SK-N-SH (cell line): ENCODE measurements at regions not wholly inside any gene's neighbourhood (a gene's known extent, or its start where the extent isn't known, plus 50 kb on each side); places are given as distances from the start of the nearest gene placed in this dataset.
A peak's percentile ranks its signal among the peaks of the same experiment; 100 is the strongest.

Experiments used
- CTCF ChIA-PET: fragments of 300-600, 350-600 bp; formaldehyde crosslinking; extraction: SDS; loops from one replicate; lab custom pipeline; 2021; lab: Yijun Ruan, JAX
- POLR2A ChIA-PET: fragments of 350-600 bp; sonication (Branson Sonifier 250); formaldehyde crosslinking; extraction: SDS; loops from one replicate; lab custom pipeline; 2020; ENCODE audit warnings: antibody characterized with exemption, inconsistent platforms; lab: Yijun Ruan, JAX
- DNase-seq: peaks from one replicate; pipeline ENCODE4 v3.0.0; 2012
- H2AFZ ChIP-seq: fragments of 200-600 bp; sonication (generic); 2 replicates; pipeline ENCODE4 v1.8.1; 2016; ENCODE audit warnings: antibody characterized with exemption, mild to moderate bottlenecking, low read depth
- H3F3A ChIP-seq: fragments of 200-600 bp; sonication (generic); replicated peaks from 2 replicates; pipeline ENCODE3; 2016; ENCODE audit warnings: antibody characterized with exemption, mild to moderate bottlenecking; ENCODE audit not compliant: insufficient read depth
- H3K27ac ChIP-seq, 2 experiments: fragments of 200-500 bp in 1 of 2; fragments of 200-600 bp in 1 of 2; sonication (Bioruptor generic) in 1 of 2; sonication (generic), shearing (Covaris generic) in 1 of 2; 2 replicates each; pipeline versions ENCODE4 v1.5.1 to v1.6.1; 2014 to 2016; ENCODE audit warnings: low read depth in 2 of 2, inconsistent platforms in 1 of 2, low read length in 1 of 2, mild to moderate bottlenecking in 1 of 2, mixed read lengths in 1 of 2
- H3K27me3 ChIP-seq: fragments of 200-600 bp; sonication (generic), shearing (Covaris generic); 2 replicates; pipeline ENCODE4 v1.6.1; 2016; ENCODE audit warnings: mixed run types; ENCODE audit not compliant: insufficient read depth
- H3K36me3 ChIP-seq, 2 experiments: fragments of 200-500 bp in 1 of 2; fragments of 200-600 bp in 1 of 2; sonication (Bioruptor generic) in 1 of 2; sonication (generic) in 1 of 2; replicated peaks in 1 of 2; 2 replicates each; pipeline versions ENCODE3 to v1.5.1; 2014 to 2016; ENCODE audit warnings: low read length in 1 of 2, mild to moderate bottlenecking in 1 of 2; ENCODE audit not compliant: insufficient read depth in 2 of 2, control insufficient read depth in 1 of 2
- H3K4me1 ChIP-seq, 2 experiments: fragments of 200-500 bp in 1 of 2; fragments of 200-600 bp in 1 of 2; sonication (Bioruptor generic) in 1 of 2; sonication (generic), shearing (Covaris generic) in 1 of 2; 2 replicates each; pipeline versions ENCODE4 v1.5.1 to v1.6.1; 2014 to 2016; ENCODE audit warnings: low read depth in 1 of 2, low read length in 1 of 2, mixed run types in 1 of 2; ENCODE audit not compliant: insufficient read depth in 2 of 2, control insufficient read depth in 1 of 2
- H3K4me2 ChIP-seq: fragments of 200-600 bp; sonication (generic), shearing (Covaris generic); 2 replicates; pipeline ENCODE4 v1.6.1; 2017; ENCODE audit warnings: mixed run types
- H3K4me3 ChIP-seq, 2 experiments: fragments of 200-500 bp in 1 of 2; fragments of 200-600 bp in 1 of 2; sonication (Bioruptor generic) in 1 of 2; sonication (generic), shearing (Covaris generic) in 1 of 2; 2 replicates each; pipeline versions ENCODE4 v1.5.1 to v1.8.1; 2014 to 2016; ENCODE audit warnings: low read depth in 2 of 2, inconsistent platforms in 1 of 2, low read length in 1 of 2, mild to moderate bottlenecking in 1 of 2, mixed read lengths in 1 of 2, moderate library complexity in 1 of 2
- H3K79me2 ChIP-seq: fragments of 200-600 bp; sonication (generic); 2 replicates; pipeline ENCODE4 v1.8.1; 2017; ENCODE audit warnings: mild to moderate bottlenecking; ENCODE audit not compliant: insufficient read depth
- H3K9ac ChIP-seq: fragments of 200-600 bp; sonication (generic); 2 replicates; pipeline ENCODE4 v1.6.1; 2017; ENCODE audit warnings: mixed run types
- H3K9me2 ChIP-seq: fragments of 200-600 bp; sonication (generic); 2 replicates; pipeline ENCODE4 v1.6.1; 2017; ENCODE audit warnings: mixed run types
- H3K9me3 ChIP-seq: fragments of 200-600 bp; sonication (generic); 2 replicates; pipeline ENCODE4 v1.6.1; 2017; ENCODE audit warnings: mixed run types, mild to moderate bottlenecking, moderate library complexity
- H4K20me1 ChIP-seq: fragments of 200-600 bp; sonication (generic); 2 replicates; pipeline ENCODE4 v1.6.1; 2017; ENCODE audit warnings: mild to moderate bottlenecking, mixed run types; ENCODE audit not compliant: insufficient read depth
- CHD2 ChIP-seq: fragments of 150-350 bp; IDR thresholded peaks from 2 replicates; pipeline ENCODE4 v1.6.1; 2018; ENCODE audit warnings: low read length; ENCODE audit not compliant: partially characterized antibody
- FOXJ3 ChIP-seq: sonication (generic); formaldehyde crosslinking; IDR thresholded peaks from 2 replicates; pipeline ENCODE4 v1.5.1; 2020; ENCODE audit warnings: mild to moderate bottlenecking, missing genetic modification reagents
- JUND ChIP-seq: IDR thresholded peaks from 2 replicates; pipeline ENCODE4 v1.4.0; 2012
- MEF2A ChIP-seq: IDR thresholded peaks from 2 replicates; pipeline ENCODE4 v1.4.0; 2012; ENCODE audit warnings: low read depth, borderline replicate concordance
- NFIC ChIP-seq: IDR thresholded peaks from 2 replicates; pipeline ENCODE4 v1.4.0; 2012; ENCODE audit warnings: borderline replicate concordance
- REST ChIP-seq: IDR thresholded peaks from 2 replicates; pipeline ENCODE4 v1.6.1; 2012; ENCODE audit warnings: mild to moderate bottlenecking, low read depth, low read length, moderate library complexity
- SMC3 ChIP-seq: IDR thresholded peaks from 2 replicates; pipeline ENCODE4 v1.6.1; 2012; ENCODE audit warnings: low read depth, low read length, improper control_type of control experiment
- TEAD4 ChIP-seq: IDR thresholded peaks from 2 replicates; pipeline ENCODE4 v1.4.0; 2012; ENCODE audit warnings: mild to moderate bottlenecking, borderline replicate concordance; ENCODE audit not compliant: insufficient read depth
- YY1 ChIP-seq: IDR thresholded peaks from 2 replicates; pipeline ENCODE4 v1.4.0; 2012; ENCODE audit warnings: low read depth, mild to moderate bottlenecking
- WGBS: methylation state at CpG from one replicate; pipeline ENCODE4 v1.1.6; 2017; ENCODE audit warnings: low lambda C conversion rate; 5-methylcytosine and 5-hydroxymethylcytosine counted together
- TF ChIP-seq, protein P1 (sequence below): fragments of 150-350 bp; IDR thresholded peaks from 2 replicates; pipeline ENCODE4 v1.6.1; 2017; ENCODE audit warnings: antibody characterized with exemption, low read length, low read depth, borderline replicate concordance
- TF ChIP-seq, protein P2 (sequence below): IDR thresholded peaks from 2 replicates; pipeline ENCODE4 v1.4.0; 2012; ENCODE audit warnings: low read depth

DNA sequence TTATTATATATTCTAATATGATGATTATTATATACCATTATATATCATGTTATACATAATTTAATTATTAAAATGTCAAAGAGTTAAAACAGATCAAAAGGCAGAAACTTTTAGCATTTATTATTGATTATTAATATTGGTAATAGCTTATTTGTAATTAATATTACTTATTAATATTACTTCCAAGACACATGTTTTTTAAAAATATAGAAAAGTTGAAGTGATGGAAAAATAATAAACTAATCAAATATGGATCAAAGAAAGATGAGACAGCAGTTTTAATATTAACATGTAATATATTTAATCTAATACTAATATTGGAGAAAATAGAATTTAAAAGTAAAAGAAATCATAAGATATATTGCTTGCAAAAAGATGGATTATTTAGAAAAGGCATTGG is 154.6 kb upstream of the TAB2 start:
- peaks cover 11 to 19% of the 10 kb centered on the region in 2 experiments; a peak in 3 of 4 replicates for H3K4me1 ChIP-seq
- H3K9ac ChIP-seq, result no peak overlapping the region
- ChIA-PET POLR2A (no interaction called here), CTCF (no interaction called here)
- no peaks in the 10 kb centered on the region for H3K9me2 ChIP-seq
- no peak for DNase-seq
- H3K4me2 ChIP-seq, result no peak overlapping the region
- no peaks in the 10 kb centered on the region for H3K9me3 ChIP-seq
- no peaks in the 10 kb centered on the region for H3K27me3 ChIP-seq
- H4K20me1 ChIP-seq, result no peaks in the 10 kb centered on the region
- H2AFZ ChIP-seq, result no peak overlapping the region
- H3K79me2 ChIP-seq, result no peaks in the 10 kb centered on the region
- H3K27ac ChIP-seq, result no peak overlapping the region
- TF ChIP-seq REST (no peak), MEF2A (no peak), YY1 (no peak)
- TF ChIP-seq, all 33 proteins: peak for 0
- no peak overlapping the region for H3K4me3 ChIP-seq
- H3K36me3 ChIP-seq, result no peaks in the 10 kb centered on the region
- H3F3A ChIP-seq, result peaks cover 5% of the 10 kb centered on the region

- Histone ChIP-seq H2AFZ (peak overlapping the region; percentile 29; the same call in 1 of the 2 replicates), H3K4me3 (no peak overlapping the region), H3K4me2 (no peak overlapping the region), H3K9me3 (no peaks in the 10 kb centered on the region), H3K27ac (no peak overlapping the region), H3K4me1 (peaks cover 11 to 17% of the 10 kb centered on the region in 2 experiments; a peak in 3 of 4 replicates), H3F3A (peaks cover 5% of the 10 kb centered on the region), H3K9me2 (no peaks in the 10 kb centered on the region), H4K20me1 (no peaks in the 10 kb centered on the region), H3K27me3 (no peaks in the 10 kb centered on the region), H3K79me2 (no peaks in the 10 kb centered on the region), H3K36me3 (no peaks in the 10 kb centered on the region), H3K9ac (no peak overlapping the region)
- TF ChIP-seq SMC3 (no peak), JUND (no peak), CHD2 (no peak), FOXJ3 (CRISPR knock-in tag) (no peak), NFIC (no peak), YY1 (no peak), TEAD4 (no peak)
- TF ChIP-seq, protein P1, sequence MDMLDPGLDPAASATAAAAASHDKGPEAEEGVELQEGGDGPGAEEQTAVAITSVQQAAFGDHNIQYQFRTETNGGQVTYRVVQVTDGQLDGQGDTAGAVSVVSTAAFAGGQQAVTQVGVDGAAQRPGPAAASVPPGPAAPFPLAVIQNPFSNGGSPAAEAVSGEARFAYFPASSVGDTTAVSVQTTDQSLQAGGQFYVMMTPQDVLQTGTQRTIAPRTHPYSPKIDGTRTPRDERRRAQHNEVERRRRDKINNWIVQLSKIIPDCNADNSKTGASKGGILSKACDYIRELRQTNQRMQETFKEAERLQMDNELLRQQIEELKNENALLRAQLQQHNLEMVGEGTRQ, result no peak
- TF ChIP-seq, protein P2, sequence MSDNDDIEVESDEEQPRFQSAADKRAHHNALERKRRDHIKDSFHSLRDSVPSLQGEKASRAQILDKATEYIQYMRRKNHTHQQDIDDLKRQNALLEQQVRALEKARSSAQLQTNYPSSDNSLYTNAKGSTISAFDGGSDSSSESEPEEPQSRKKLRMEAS, result no peak
- ChIA-PET CTCF (interaction anchor here (0.6 to 1.6 kb wide), 4 partner anchors 10 to 268 kb away, joined by 3 to 6 read pairs (median 3); no protein-coding TSS in a partner anchor), POLR2A (interaction anchor here (0.6 kb wide), 1 partner anchor 118 kb away, joined by 6 read pairs; no protein-coding TSS in a partner anchor)
- 90% methylated on average over 12 of the region's 12 CpGs for WGBS
- no peak for DNase-seq
Observed at GRCh38 chr6:149164199-149164750, 153.2 kb upstream of the TAB2 start.
